ENCODE measurements at regions not wholly inside any gene's neighbourhood (a gene's known extent, or its start where the extent isn't known, plus 50 kb on each side); places are given as distances from the start of the nearest gene placed in this dataset.

- no peak overlapping the region for H3K4me3 ChIP-seq (replicated peaks; ENCODE audit: low read depth, low read length)
- no peak for TF ChIP-seq CTCF (IDR thresholded peaks at IDR 0.05; ENCODE audit: low read depth, low read length, missing control alignments)
- no peak for DNase-seq (ENCODE audit: extremely low read depth, low read depth)
These were observed 159.8 kb downstream of the SYK start for GRCh38 chr9:90961375-90961774.

GRCh38 chr9:90964101-90965020 lies 162.7 kb downstream of the SYK start:
- TF ChIP-seq CTCF (IDR thresholded peaks at IDR 0.05; ENCODE audit: low read depth, low read length, missing control alignments), result no peak
- no peak overlapping the region for H3K4me3 ChIP-seq (replicated peaks; ENCODE audit: low read depth, low read length)
- DNase-seq (ENCODE audit: extremely low read depth, low read depth), result no peak

GRCh38 chr9:90965226-90966030 lies 163.8 kb downstream of the SYK start:
- no peak overlapping the region for H3K4me3 ChIP-seq (replicated peaks; ENCODE audit: low read depth, low read length)
- no peak for TF ChIP-seq CTCF (IDR thresholded peaks at IDR 0.05; ENCODE audit: low read depth, low read length, missing control alignments)
- DNase-seq (ENCODE audit: extremely low read depth, low read depth), result no peak

- H3K4me3 ChIP-seq (replicated peaks; ENCODE audit: low read depth, low read length), result no peak overlapping the region
- TF ChIP-seq CTCF (IDR thresholded peaks at IDR 0.05; ENCODE audit: low read depth, low read length, missing control alignments), result no peak
- no peak for DNase-seq (ENCODE audit: extremely low read depth, low read depth)
These were observed 164.3 kb downstream of the SYK start for GRCh38 chr9:90966031-90966290.

- DNase-seq (ENCODE audit: extremely low read depth, low read depth), result no peak
- no peak overlapping the region for H3K4me3 ChIP-seq (replicated peaks; ENCODE audit: low read depth, low read length)
- TF ChIP-seq CTCF (IDR thresholded peaks at IDR 0.05; ENCODE audit: low read depth, low read length, missing control alignments), result no peak
These were observed 165.0 kb downstream of the SYK start for GRCh38 chr9:90966480-90967144.

- DNase-seq (ENCODE audit: extremely low read depth, low read depth), result no peak
- H3K4me3 ChIP-seq (replicated peaks; ENCODE audit: low read depth, low read length), result no peak overlapping the region
- TF ChIP-seq CTCF (IDR thresholded peaks at IDR 0.05; ENCODE audit: low read depth, low read length, missing control alignments), result no peak
These were observed 165.5 kb downstream of the SYK start for GRCh38 chr9:90967145-90967538.

Measured in HFF-Myc (cell line).